Tibial nerve (tissue), 4 donors: ENCODE measurements at regions not wholly inside any gene's neighbourhood (a gene's known extent, or its start where the extent isn't known, plus 50 kb on each side); places are given as distances from the start of the nearest gene placed in this dataset.
"Not testable (repeated sequence)": the region's sequence is repeated elsewhere in the genome, so short reads cannot be mapped to it uniquely, and the experiment has no call there.

Experiments
- CTCF ChIP-seq, 5 experiments: fragments of 200-600 bp in 3 of 5; fragments of 450-650 bp in 2 of 5; sonication (generic) in 3 of 5; IDR thresholded peaks; one replicate each; pipeline ENCODE4 v1.5.1; 2016 to 2019; ENCODE audit warnings: antibody characterized with exemption in 5 of 5, mild to moderate bottlenecking in 3 of 5, moderate library complexity in 2 of 5
- EP300 ChIP-seq, 2 donors: sonication (generic); formaldehyde crosslinking; IDR thresholded peaks; one replicate each; pipeline ENCODE4 v1.6.1; 2017; ENCODE audit warnings: antibody characterized with exemption in 2 of 2, mild to moderate bottlenecking in 1 of 2

- not testable (repeated sequence) for TF ChIP-seq CTCF, EP300 (IDR thresholded peaks at IDR 0.05)
Measured at GRCh38 chr1:145513017-145513416, 87.6 kb upstream of the NBPF20 start.
